Neural progenitor cell (in vitro differentiated cells): ENCODE measurements at regions not wholly inside any gene's neighbourhood (a gene's known extent, or its start where the extent isn't known, plus 50 kb on each side); places are given as distances from the start of the nearest gene placed in this dataset.

ENCODE experiments used
- DNase-seq: peaks from one replicate; pipeline ENCODE4 v3.0.0-alpha.2; 2016; ENCODE audit warnings: low spot score
- H2AFZ ChIP-seq: fragments of 200-600 bp; sonication (generic); replicated peaks from 2 replicates; pipeline ENCODE4 v1.6.1; 2016; ENCODE audit warnings: antibody characterized with exemption
- H3F3A ChIP-seq: fragments of 200-600 bp; sonication (generic); 2 replicates; pipeline ENCODE4 v1.6.1; 2016; ENCODE audit warnings: antibody characterized with exemption, low read depth
- H3K27ac ChIP-seq: fragments of 200-600 bp; sonication (generic); 2 replicates; pipeline ENCODE4 v1.5.1; 2016; ENCODE audit warnings: mild to moderate bottlenecking
- H3K27me3 ChIP-seq: fragments of 200-600 bp; sonication (generic); 2 replicates; pipeline ENCODE4 v1.6.1; 2016; ENCODE audit warnings: mild to moderate bottlenecking, moderate library complexity
- H3K36me3 ChIP-seq: fragments of 200-600 bp; sonication (generic); 2 replicates; pipeline ENCODE4 v1.5.1; 2016
- H3K4me1 ChIP-seq: fragments of 200-600 bp; sonication (generic); 2 replicates; pipeline ENCODE4 v1.6.1; 2016; ENCODE audit warnings: mixed run types
- H3K4me2 ChIP-seq: fragments of 200-600 bp; sonication (generic); 2 replicates; pipeline ENCODE4 v1.6.1; 2016
- H3K4me3 ChIP-seq: fragments of 200-600 bp; sonication (generic); 2 replicates; pipeline ENCODE4 v1.5.1; 2016
- H3K79me2 ChIP-seq: fragments of 200-600 bp; sonication (generic); 2 replicates; pipeline ENCODE4 v1.6.1; 2016; ENCODE audit warnings: low read depth
- H3K9ac ChIP-seq: fragments of 200-600 bp; sonication (generic); 2 replicates; pipeline ENCODE4 v1.6.1; 2016
- H3K9me3 ChIP-seq: fragments of 200-600 bp; sonication (generic); 2 replicates; pipeline ENCODE4 v1.5.1; 2016; ENCODE audit warnings: low read depth
- H4K20me1 ChIP-seq: fragments of 200-600 bp; sonication (generic); 2 replicates; pipeline ENCODE4 v1.6.1; 2016; ENCODE audit warnings: low read depth
- H3K27ac Mint-ChIP-seq: 3 replicates; pipeline ENCODE4 v1.8.0; 2021; ENCODE audit warnings: mixed read lengths
- H3K27me3 Mint-ChIP-seq: 2 replicates; pipeline ENCODE4 v1.8.0; 2022; ENCODE audit warnings: low read depth, mild to moderate bottlenecking, inconsistent platforms, moderate library complexity, mixed read lengths; ENCODE audit not compliant: insufficient read depth
- H3K36me3 Mint-ChIP-seq: 3 replicates; pipeline ENCODE4 v1.8.0; 2021; ENCODE audit warnings: mixed read lengths
- H3K4me1 Mint-ChIP-seq: 3 replicates; pipeline ENCODE4 v1.8.0; 2021; ENCODE audit warnings: mixed read lengths
- H3K4me3 Mint-ChIP-seq: 3 replicates; pipeline ENCODE4 v1.8.0; 2021; ENCODE audit warnings: mild to moderate bottlenecking, moderate library complexity, mixed read lengths
- H3K9me3 Mint-ChIP-seq: 3 replicates; pipeline ENCODE4 v1.8.0; 2020; ENCODE audit warnings: mixed read lengths
- EZH2 ChIP-seq: fragments of 200-600 bp; sonication (generic); IDR thresholded peaks from 2 replicates; pipeline ENCODE4 v1.6.1; 2017; ENCODE audit warnings: antibody characterized with exemption, mild to moderate bottlenecking, moderate library complexity
- EZH2phosphoT487 ChIP-seq: fragments of 200-600 bp; sonication (generic); IDR thresholded peaks from 2 replicates; pipeline ENCODE4 v1.6.1; 2017; ENCODE audit warnings: antibody characterized with exemption
- TF ChIP-seq, protein P1 (sequence below): fragments of 200-600 bp; sonication (generic); IDR thresholded peaks from 2 replicates; pipeline ENCODE4 v1.5.1; 2017; ENCODE audit warnings: antibody characterized with exemption, mild to moderate bottlenecking

DNA sequence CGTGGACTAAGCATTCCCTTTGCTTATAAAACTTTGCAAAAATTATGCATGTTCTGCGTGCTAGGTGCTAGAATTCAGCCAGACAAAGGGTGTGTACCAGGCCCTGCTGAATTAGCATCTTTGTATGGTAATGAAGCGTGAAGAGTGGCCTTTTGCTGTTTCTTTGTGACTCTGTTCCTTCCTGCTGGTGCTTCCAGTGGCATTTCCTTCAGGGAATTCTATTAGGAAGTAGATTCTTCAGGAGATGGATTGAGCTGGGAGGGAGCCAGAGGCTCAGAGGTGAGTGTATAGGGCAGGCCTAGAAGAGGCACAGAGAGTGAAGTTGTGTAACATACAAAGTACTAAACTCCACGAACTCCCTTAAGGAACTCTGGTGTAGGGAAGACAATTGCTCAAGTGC is 73.9 kb upstream of the ASIC2 start:
- Histone ChIP-seq H4K20me1 (no peaks in the 10 kb centered on the region), H3K4me1 (peaks cover 8% of the 10 kb centered on the region), H3F3A (no peaks in the 10 kb centered on the region), H3K9ac (no peak overlapping the region), H3K79me2 (no peaks in the 10 kb centered on the region), H3K4me2 (no peak overlapping the region), H3K27ac (no peak overlapping the region), H3K9me3 (no peaks in the 10 kb centered on the region), H3K27me3 (no peaks in the 10 kb centered on the region), H3K4me3 (no peak overlapping the region), H3K36me3 (no peaks in the 10 kb centered on the region), H2AFZ (no peak overlapping the region)
- DNase-seq, result peak; percentile 7
- Mint-ChIP-seq H3K27me3 (peaks cover 20% of the 10 kb centered on the region), H3K4me3 (no peak overlapping the region), H3K36me3 (no peaks in the 10 kb centered on the region), H3K27ac (no peak overlapping the region), H3K4me1 (peaks cover 12% of the 10 kb centered on the region), H3K9me3 (peaks cover 2% of the 10 kb centered on the region)
- no peak for TF ChIP-seq EZH2phosphoT487
- TF ChIP-seq EZH2, result no peak

- Mint-ChIP-seq H3K27me3 (peaks cover 19% of the 10 kb centered on the region), H3K27ac (no peak overlapping the region), H3K4me3 (no peak overlapping the region), H3K9me3 (peaks cover 2% of the 10 kb centered on the region), H3K36me3 (no peaks in the 10 kb centered on the region), H3K4me1 (peaks cover 12% of the 10 kb centered on the region)
- H3K27ac ChIP-seq, result no peak overlapping the region
- no peak for DNase-seq
- H3F3A ChIP-seq, result no peaks in the 10 kb centered on the region
- no peak overlapping the region for H3K9ac ChIP-seq
- peaks cover 8% of the 10 kb centered on the region for H3K4me1 ChIP-seq
- H3K27me3 ChIP-seq, result no peaks in the 10 kb centered on the region
- H2AFZ ChIP-seq, result no peak overlapping the region
- TF ChIP-seq, protein P1, sequence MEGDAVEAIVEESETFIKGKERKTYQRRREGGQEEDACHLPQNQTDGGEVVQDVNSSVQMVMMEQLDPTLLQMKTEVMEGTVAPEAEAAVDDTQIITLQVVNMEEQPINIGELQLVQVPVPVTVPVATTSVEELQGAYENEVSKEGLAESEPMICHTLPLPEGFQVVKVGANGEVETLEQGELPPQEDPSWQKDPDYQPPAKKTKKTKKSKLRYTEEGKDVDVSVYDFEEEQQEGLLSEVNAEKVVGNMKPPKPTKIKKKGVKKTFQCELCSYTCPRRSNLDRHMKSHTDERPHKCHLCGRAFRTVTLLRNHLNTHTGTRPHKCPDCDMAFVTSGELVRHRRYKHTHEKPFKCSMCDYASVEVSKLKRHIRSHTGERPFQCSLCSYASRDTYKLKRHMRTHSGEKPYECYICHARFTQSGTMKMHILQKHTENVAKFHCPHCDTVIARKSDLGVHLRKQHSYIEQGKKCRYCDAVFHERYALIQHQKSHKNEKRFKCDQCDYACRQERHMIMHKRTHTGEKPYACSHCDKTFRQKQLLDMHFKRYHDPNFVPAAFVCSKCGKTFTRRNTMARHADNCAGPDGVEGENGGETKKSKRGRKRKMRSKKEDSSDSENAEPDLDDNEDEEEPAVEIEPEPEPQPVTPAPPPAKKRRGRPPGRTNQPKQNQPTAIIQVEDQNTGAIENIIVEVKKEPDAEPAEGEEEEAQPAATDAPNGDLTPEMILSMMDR, result no peak
- TF ChIP-seq EZH2phosphoT487 (no peak), EZH2 (no peak)
- no peak overlapping the region for H3K4me2 ChIP-seq
- H4K20me1 ChIP-seq, result no peaks in the 10 kb centered on the region
- no peaks in the 10 kb centered on the region for H3K9me3 ChIP-seq
- H3K79me2 ChIP-seq, result no peaks in the 10 kb centered on the region
- no peaks in the 10 kb centered on the region for H3K36me3 ChIP-seq
- H3K4me3 ChIP-seq, result no peak overlapping the region
Observed at GRCh38 chr17:33369149-33369548, 76.1 kb upstream of the ASIC2 start.

GRCh38 chr17:33369876-33370275 is 76.8 kb upstream of the ASIC2 start:
- Histone ChIP-seq H3K79me2 (no peaks in the 10 kb centered on the region), H3K27me3 (no peaks in the 10 kb centered on the region), H3K4me3 (no peak overlapping the region), H3K4me2 (no peak overlapping the region), H3K27ac (no peak overlapping the region), H3K9me3 (no peaks in the 10 kb centered on the region), H3K9ac (no peak overlapping the region), H4K20me1 (no peaks in the 10 kb centered on the region), H3K4me1 (peaks cover 8% of the 10 kb centered on the region), H3F3A (no peaks in the 10 kb centered on the region), H3K36me3 (no peaks in the 10 kb centered on the region), H2AFZ (no peak overlapping the region)
- no peak overlapping the region for H3K27ac Mint-ChIP-seq
- peaks cover 12% of the 10 kb centered on the region for H3K4me1 Mint-ChIP-seq
- no peaks in the 10 kb centered on the region for H3K36me3 Mint-ChIP-seq
- H3K27me3 Mint-ChIP-seq, result peaks cover 15% of the 10 kb centered on the region
- DNase-seq, result no peak
- H3K9me3 Mint-ChIP-seq, result peaks cover 2% of the 10 kb centered on the region
- TF ChIP-seq EZH2phosphoT487 (no peak), EZH2 (no peak)
- TF ChIP-seq, protein P1, result no peak
- no peak overlapping the region for H3K4me3 Mint-ChIP-seq

DNA sequence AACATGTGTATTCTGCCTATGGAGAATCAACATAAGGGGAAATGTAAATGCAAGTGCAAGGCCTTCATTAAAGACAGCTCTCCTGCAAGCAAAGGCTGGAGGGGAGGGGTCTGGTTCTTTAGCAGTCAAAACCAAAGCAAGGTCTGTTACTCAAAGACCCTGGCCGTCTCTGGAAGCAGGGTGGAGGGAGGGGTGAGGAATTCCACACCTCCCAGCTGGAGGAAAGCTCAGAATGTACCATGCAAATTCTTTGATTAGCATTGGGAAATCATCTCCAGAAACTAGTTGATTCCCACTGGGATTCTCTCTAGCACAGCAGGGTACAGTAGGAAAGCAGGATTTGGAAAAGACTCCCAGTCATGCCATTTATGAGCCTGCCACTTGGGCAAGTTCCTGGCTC is 77.3 kb upstream of the ASIC2 start:
- Mint-ChIP-seq H3K4me3 (no peak overlapping the region), H3K4me1 (peaks cover 12% of the 10 kb centered on the region)

More for the DNA sequence above, 77.3 kb upstream of the ASIC2 start:
- Mint-ChIP-seq H3K27ac (peak overlapping the region; percentile 80), H3K27me3 (peaks cover 15% of the 10 kb centered on the region), H3K36me3 (no peaks in the 10 kb centered on the region), H3K9me3 (no peaks in the 10 kb centered on the region)
- Histone ChIP-seq H3K27ac (no peak overlapping the region), H3K36me3 (no peaks in the 10 kb centered on the region), H2AFZ (no peak overlapping the region), H4K20me1 (no peaks in the 10 kb centered on the region), H3K9ac (no peak overlapping the region), H3K79me2 (no peaks in the 10 kb centered on the region), H3K4me2 (no peak overlapping the region), H3K4me3 (no peak overlapping the region), H3K4me1 (peaks cover 8% of the 10 kb centered on the region), H3F3A (no peaks in the 10 kb centered on the region), H3K9me3 (no peaks in the 10 kb centered on the region), H3K27me3 (no peaks in the 10 kb centered on the region)
- DNase-seq, result no peak
- TF ChIP-seq, protein P1, result no peak
